GM18873 (cell line): ENCODE measurements at regions not wholly inside any gene's neighbourhood (a gene's known extent, or its start where the extent isn't known, plus 50 kb on each side); places are given as distances from the start of the nearest gene placed in this dataset.

Experiments used
- ATAC-seq: cut with Tn5 transposase; IDR thresholded peaks from one replicate; pipeline ENCODE4 v1.9.1; 2021; ENCODE audit warnings: mild to moderate bottlenecking, moderate library complexity, moderate number of reproducible peaks; ENCODE audit not compliant: unreplicated experiment, low FRiP score

GRCh38 chr10:43898592-43898991 lies 249.9 kb upstream of the ZNF32 start:
- ATAC-seq: no peak

DNA sequence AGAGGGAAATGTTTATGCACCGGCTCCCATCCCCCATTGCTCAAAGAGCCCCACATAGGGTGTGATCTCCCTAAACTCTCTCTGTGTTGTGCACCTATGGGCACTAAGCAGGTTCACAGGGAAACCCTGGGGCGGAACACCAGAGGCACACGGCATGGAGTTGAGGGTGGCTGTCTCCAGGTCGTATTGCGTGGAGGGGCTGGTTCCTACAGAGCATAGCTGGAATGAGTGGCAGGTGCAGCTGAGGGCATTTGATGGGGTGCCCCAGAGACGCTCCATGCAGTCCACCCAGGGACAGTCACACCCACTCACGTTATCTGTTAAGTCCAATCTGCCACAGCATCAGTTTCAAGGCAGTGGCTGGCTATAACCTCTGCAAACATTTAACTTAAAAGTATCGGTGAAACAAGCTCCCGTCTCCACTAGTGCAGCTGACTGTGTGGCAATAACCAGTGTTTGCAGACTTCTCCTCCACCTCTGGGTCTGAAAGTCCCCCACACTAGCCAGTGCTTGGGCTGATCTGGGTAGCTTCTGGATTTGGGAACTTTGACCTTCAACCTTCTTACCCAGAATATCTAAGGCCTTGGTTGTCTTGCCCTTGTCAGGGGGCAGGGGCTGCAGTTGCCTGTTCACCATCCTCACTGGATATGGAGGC lies 249.2 kb upstream of the ZNF32 start:
- no peak for ATAC-seq

- no peak for ATAC-seq
Observed at GRCh38 chr10:43892062-43892770, 243.5 kb upstream of the ZNF32 start.

DNA sequence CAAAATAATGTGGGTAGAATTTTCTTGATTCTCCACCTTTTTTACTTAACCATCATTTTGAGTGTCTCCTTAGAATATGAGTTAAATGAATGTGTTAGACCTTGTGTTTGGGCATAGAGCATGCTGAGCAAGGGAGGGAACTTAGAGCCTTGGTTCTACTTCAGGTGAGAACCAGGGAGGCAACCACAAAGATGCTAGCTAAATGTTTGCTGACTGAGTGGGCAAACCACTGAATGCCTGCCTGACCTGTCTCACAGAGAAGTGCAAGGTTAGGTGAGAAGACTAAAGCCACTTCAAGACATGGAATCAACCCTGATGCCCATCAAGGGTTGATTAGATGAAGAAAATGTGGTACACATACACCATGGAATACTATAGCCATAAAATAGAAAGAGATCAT lies 242.6 kb upstream of the ZNF32 start:
- no peak for ATAC-seq

- ATAC-seq: no peak
Observed at GRCh38 chr10:43890124-43890523, 241.4 kb upstream of the ZNF32 start.

DNA sequence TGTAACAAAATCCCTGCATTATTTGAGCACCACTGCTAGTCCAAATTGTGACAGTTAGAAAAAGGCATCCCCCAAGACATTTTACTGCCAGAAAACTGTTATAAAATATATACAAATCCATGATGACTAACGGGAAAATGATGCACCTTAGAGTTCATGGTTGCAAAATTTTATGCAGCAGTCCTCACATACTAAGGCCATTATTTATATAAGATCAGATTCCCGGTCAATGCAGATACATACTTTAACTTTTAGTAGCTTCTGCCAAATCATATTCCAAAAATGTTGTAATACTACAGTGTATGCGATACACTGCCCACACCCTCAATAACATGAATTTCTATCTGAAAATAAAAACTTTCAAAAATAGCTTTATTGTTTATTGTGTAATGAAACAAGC lies 239.9 kb upstream of the ZNF32 start:
- no peak for ATAC-seq

DNA sequence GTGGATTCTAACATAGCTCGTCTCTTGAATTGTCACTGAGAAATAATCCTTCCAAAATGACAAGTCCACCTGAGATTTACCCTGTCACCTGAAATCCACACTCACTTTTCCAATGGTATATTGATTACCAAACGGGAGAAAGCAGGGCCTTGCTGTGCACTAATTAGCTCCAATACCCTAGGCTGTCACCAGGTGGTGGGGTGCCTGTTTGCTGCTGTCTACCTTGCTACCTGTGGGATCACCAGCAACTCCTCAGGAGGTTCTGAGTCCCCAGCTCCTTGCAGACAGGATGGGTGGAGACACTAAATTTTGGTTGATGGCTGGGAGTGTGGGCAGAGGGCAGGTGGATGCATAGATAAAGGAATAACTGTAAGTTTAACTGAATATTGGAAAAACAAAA lies 237.2 kb upstream of the ZNF32 start:
- ATAC-seq: no peak

DNA sequence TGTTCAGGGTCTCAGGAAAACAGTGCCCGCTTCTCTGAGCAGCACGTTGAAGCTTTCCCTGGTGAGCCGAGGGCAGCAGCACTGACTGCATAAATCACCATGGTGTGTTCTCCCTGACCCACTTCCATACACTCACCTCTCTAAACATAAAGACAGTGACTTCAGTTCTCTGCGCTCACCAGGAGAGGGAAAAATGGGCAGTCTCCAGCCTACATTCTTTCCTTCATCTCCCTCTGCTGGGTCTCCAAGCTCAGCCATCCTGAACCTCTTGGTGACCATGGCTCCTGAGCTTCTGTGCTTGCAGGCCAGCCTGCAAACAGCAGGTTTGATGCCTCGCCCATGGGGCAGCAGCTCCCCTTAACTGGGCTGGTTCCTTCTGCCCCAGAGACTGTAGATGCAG lies 236.6 kb upstream of the ZNF32 start:
- no peak for ATAC-seq

GRCh38 chr10:43884501-43885105 lies 235.9 kb upstream of the ZNF32 start:
- no peak for ATAC-seq

GRCh38 chr10:43882711-43883110 lies 234.0 kb upstream of the ZNF32 start:
- ATAC-seq: no peak

GRCh38 chr10:43881657-43882056 lies 233.0 kb upstream of the ZNF32 start:
- no peak for ATAC-seq

DNA sequence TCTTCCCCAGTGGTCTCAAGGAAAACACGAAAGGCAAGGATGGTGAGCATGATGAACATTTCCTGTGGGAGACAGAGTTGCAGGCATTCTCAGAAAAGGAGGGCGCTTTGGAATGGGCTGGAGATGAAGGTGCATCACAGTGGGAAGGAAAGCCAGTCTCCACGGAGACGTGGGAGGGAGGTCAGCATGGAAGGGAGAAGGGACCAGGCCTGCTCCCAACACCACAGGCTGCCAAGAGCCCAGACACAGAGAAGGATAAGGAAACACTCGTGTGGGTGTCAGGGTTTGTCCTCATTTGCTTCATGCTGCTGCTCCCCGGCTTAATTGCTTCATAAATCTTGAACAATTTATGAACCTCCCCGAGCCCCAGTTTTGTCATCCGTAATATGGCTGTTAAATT lies 231.5 kb upstream of the ZNF32 start:
- ATAC-seq: no peak

GRCh38 chr10:43879742-43880141 lies 231.1 kb upstream of the ZNF32 start:
- ATAC-seq: no peak

GRCh38 chr10:43879162-43879561 lies 230.5 kb upstream of the ZNF32 start:
- no peak for ATAC-seq

GRCh38 chr10:43878386-43878785 lies 229.7 kb upstream of the ZNF32 start:
- ATAC-seq: no peak

DNA sequence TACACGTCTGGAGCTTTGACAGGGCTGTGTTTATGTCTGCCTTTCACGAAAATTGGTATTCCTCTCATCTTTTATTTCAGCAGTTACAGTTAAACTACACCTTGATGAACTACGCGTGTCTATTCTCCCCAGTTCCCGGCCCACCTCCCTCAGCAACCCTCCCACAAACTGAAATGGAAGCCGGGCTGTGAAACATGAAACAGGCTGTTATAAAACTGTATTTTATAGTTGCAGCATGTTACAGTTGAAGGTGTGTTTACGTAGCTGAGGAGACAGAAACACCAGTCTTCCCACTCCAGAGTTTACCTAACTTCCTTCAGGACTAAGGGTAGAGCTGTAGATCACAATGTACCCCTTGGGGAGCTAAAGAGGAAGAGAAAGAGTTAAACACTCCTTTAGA lies 228.3 kb upstream of the ZNF32 start:
- ATAC-seq: no peak

GRCh38 chr10:43874984-43875383 lies 226.3 kb upstream of the ZNF32 start:
- ATAC-seq: no peak

DNA sequence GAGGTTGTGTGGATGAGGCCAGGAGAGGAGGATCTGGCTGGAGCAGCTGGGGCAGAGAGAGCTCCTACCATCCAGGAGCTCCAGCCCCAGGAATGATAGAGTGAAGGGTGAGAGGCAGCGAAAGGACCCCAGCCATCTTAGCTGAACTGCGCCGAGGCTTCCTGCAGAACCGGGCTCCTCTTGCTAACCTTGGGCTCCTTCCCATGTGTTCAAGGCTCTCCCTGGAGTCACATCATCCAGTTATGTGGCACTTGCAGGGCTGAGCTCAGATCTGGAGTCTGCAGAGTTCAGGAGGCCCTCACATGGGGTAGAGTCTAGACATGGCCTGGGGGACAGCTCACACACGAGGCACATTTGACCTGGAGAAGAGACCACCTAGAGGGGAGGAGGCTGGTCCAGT lies 225.0 kb upstream of the ZNF32 start:
- no peak for ATAC-seq

- no peak for ATAC-seq
Observed at GRCh38 chr10:43872644-43873043, 224.0 kb upstream of the ZNF32 start.

- no peak for ATAC-seq
Observed at GRCh38 chr10:43871545-43871944, 222.9 kb upstream of the ZNF32 start.

GRCh38 chr10:43870968-43871439 lies 222.3 kb upstream of the ZNF32 start:
- no peak for ATAC-seq
